AG10803 (cell line): ENCODE measurements at regions not wholly inside any gene's neighbourhood (a gene's known extent, or its start where the extent isn't known, plus 50 kb on each side); places are given as distances from the start of the nearest gene placed in this dataset.

ENCODE experiments used
- DNase-seq: peaks from one replicate; pipeline ENCODE4 v3.0.0; 2010; ENCODE audit warnings: low read depth
- H3K4me3 ChIP-seq: 2 replicates; pipeline ENCODE4 v1.5.1; 2011; ENCODE audit warnings: mild to moderate bottlenecking, low read length, control low read depth
- CTCF ChIP-seq: conservative IDR thresholded peaks from 2 replicates; pipeline ENCODE4 v1.5.1; 2011; ENCODE audit warnings: mild to moderate bottlenecking, low read length, control low read depth, inconsistent platforms

DNA sequence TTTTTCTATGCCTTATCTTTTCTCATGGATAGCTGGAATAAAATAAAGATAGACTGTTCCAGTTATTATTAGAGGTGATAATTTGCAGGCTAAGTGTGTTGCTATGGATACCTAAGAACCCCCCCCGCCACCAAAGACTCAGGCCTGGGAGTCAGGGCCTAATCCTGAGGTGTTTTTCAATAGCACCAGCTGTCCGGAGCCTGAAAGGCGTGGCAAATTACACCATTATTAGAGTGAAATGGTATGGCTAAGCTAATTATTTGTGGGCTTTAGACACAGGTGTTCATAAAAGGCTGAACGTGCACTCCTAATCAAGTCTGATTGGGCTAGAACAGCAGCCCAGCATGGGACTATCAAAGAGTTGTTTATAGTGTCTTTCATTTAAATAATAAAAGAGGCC is 293.2 kb upstream of the DCC start:
- TF ChIP-seq CTCF = no peak
- H3K4me3 ChIP-seq = no peak overlapping the region
- DNase-seq = no peak

DNA sequence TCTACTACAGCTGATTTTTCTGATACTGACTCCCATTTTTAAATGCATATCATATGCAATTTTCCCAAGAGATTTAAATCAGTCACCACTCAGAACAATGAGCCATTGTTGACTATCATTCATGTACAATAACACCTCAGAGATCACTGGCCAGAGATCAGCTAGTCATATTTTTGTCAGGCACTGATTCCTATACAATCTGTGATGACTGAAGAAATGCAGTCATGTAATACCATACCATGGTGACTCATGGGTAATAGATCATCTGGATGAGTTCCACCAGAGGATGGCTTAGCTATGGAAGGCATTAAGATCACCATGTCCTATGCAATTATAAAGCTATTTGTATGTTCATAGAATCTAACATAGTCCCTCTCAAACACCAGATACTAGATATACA is 285.7 kb upstream of the DCC start:
- H3K4me3 ChIP-seq = no peak overlapping the region
- TF ChIP-seq CTCF = no peak
- DNase-seq = no peak

DNA sequence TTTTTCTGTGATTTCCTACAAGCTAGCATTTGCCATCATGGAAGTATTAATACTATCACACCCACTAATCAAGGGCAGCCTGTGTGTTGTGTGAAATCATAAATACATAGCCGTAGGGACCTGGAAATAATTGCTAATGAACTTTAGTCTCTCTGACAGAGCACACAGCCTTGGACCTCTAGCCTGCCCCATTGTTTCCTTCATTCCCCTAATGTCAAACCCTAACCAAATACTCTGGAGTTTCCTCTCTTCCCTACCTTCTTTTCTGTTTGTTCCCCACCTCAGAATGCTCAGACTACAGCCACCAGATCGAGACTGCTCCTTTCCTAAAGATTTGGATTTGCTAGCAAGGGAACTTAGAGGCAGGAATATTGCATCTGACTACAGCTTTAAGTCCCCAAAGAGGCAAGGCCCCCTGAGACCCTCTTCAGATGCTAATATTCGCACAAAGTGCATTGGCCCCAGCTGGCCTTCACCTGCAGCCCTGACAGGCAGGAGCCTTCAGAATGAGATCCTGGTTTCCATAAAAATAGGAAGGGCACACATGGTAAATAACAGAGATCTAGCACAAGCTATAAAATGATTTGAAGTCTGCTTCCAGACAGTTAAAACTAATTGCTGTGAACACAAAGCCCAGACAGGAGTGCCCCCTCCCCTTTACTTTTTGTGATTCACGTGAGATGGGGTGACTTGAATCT is 279.2 kb upstream of the DCC start:
- no peak for DNase-seq
- no peak for TF ChIP-seq CTCF
- H3K4me3 ChIP-seq = no peak overlapping the region

- no peak for TF ChIP-seq CTCF
- no peak for DNase-seq
- no peak overlapping the region for H3K4me3 ChIP-seq
Measured at GRCh38 chr18:52063923-52064322, 276.1 kb upstream of the DCC start.

DNA sequence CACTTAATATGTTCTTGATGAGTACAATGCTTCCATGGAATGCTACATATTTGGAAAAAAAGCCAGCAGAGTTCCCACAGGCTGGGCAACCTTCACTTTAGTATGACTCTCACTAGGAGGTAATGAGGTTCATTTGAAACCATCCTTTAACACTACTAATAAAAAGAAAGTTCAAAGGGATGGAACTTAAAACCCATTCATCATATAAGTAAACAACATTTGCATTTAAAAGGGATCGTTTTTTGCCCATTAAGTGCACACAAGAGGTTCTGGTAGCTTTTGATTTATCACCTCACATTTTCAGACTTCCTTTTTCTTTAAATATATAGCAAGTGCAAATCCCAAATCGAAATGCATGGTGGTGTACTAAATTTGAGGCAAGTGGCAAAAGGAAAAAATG is 270.8 kb upstream of the DCC start:
- no peak for TF ChIP-seq CTCF
- no peak overlapping the region for H3K4me3 ChIP-seq
- no peak for DNase-seq

- no peak for TF ChIP-seq CTCF
- DNase-seq = no peak
- H3K4me3 ChIP-seq = no peak overlapping the region
Measured at GRCh38 chr18:52070291-52070756, 269.7 kb upstream of the DCC start.

DNA sequence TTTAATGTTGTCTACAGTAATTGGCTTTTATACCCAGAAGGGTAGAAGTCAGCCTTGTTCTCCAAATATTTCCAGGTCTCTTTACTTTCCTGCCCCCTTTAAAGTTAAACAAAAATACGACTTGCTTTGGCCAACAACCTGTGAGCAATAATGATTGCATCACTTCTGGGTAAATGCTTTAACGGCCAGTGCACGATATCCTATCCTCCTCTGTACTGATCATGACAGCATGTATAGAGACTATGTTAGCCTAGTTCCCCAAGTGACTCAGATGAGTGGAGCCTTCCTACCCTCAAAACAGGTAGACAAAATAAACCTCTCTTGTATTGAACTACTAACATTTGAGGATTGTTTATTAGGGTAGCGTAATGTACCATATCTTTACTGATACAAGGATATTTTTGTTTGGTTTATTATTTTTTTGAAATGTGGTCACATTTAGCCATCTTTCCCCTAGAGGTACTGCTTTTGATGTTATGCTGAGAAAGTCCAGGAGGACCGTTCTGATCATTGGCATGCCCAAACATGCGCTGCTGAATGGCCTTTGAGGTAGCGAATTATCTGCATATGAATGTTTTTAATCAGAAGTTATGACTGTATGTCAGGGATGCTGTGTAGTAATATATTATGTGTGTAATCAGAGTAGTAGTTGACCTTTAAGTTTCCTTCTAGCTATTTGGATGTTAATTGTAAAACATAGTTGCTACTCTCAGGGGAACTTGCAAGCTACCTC is 262.6 kb upstream of the DCC start:
- DNase-seq = no peak
- TF ChIP-seq CTCF = no peak
- no peak overlapping the region for H3K4me3 ChIP-seq
